ENCODE measurements at regions not wholly inside any gene's neighbourhood (a gene's known extent, or its start where the extent isn't known, plus 50 kb on each side); places are given as distances from the start of the nearest gene placed in this dataset.
"Not testable (repeated sequence)": the region's sequence is repeated elsewhere in the genome, so short reads cannot be mapped to it uniquely, and the experiment has no call there.

DNA sequence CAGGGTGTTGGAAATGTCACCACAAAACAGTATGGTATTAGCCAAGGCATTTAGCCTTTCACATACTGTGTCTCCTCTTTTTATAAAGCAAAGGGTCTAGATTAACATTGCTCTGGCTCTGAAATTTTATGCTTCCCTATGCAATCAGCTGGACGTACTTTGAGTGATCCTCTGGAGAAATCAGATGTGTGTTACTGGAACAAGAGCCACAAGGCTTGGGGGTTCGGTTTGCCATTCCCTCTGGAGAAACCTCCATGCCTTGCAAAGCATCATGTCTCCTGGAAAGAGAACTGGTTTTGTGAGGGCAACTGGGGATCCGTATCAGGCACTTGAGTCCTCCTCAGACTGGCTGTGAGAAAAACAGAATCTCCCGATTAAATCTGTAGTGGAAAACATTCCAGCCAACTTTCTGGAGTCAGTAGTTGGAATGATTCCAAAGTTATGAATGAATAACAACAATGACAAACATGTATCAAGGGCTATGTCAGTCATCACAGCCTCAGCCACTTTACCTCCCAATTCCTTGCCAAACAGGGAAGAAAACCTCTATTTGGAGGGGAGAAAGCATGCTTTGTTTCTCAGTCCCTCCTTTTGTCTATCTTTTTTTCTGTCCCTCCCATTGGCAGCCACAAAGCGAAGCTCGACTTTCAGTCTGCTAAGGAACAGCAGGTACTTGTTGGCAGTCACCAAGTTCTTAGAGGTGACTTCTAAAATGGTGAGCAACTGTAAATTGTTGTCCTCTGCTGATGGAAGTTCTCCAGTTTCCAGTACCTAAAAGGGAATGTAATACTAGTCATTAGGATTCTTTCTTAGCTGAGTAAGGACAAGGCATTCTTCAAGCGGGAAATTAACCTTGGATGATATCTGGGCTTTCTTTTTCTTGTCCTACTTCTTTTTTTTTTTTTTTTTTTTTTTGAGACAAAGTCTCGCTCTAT is 864.8 kb upstream of the AUTS2 start:
- no peak for DNase-seq

DNA sequence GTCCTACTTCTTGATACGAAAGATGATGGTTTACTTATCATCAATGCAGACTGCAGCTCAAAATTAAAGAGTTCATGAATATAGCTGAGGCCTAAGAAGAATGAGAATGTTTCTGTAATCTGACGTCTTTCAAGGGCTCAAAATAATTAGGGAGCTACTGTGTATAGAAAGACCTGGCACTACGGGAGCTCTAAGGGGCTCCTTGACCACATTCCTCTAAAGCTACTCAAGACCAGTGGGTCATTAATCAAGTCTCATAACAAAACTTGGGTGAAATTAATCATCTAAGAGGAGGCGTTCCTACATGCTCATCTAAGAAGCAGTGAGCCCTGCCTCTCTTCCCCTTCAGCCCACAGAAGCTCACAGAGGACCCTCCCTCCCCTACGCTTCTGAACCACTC is 863.8 kb upstream of the AUTS2 start:
- DNase-seq: no peak

DNA sequence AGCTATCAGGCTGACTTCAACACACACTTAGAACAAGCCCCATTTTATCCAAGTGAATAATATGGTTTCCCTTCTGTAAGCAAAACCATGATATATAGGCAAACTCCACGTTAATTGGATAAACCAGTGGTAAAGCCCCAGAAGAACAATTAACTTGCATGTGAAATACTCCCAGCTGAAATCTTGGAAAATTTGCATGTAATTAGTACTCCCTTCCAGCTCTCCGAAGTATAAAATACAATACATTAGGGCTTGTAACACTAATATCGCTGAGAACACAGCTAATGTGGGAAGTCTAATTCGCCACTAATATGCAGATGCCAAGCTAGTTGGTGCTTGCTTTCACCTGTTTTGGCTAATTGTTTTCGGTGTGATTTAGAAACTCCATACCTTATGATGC is 859.0 kb upstream of the AUTS2 start:
- DNase-seq: no peak

DNA sequence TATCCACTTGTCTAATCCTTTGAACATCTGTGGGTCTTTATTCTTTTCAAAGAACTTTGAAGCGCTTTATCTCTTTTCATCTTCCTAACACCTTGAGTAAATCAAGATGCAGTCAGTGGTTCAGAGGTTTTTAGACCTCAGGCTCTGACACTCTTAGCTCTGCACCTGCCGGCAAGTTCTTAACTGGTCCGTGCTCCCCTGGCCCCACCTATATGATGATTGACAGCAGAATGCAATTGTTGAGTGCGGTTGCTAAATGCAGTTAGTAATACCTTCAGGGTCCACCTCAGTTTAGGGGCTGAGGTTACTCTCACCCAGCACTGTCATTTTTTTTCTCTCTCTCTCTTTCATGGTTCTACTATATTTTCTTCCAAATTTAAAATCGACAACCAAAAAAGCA is 854.2 kb upstream of the AUTS2 start:
- no peak for DNase-seq

DNA sequence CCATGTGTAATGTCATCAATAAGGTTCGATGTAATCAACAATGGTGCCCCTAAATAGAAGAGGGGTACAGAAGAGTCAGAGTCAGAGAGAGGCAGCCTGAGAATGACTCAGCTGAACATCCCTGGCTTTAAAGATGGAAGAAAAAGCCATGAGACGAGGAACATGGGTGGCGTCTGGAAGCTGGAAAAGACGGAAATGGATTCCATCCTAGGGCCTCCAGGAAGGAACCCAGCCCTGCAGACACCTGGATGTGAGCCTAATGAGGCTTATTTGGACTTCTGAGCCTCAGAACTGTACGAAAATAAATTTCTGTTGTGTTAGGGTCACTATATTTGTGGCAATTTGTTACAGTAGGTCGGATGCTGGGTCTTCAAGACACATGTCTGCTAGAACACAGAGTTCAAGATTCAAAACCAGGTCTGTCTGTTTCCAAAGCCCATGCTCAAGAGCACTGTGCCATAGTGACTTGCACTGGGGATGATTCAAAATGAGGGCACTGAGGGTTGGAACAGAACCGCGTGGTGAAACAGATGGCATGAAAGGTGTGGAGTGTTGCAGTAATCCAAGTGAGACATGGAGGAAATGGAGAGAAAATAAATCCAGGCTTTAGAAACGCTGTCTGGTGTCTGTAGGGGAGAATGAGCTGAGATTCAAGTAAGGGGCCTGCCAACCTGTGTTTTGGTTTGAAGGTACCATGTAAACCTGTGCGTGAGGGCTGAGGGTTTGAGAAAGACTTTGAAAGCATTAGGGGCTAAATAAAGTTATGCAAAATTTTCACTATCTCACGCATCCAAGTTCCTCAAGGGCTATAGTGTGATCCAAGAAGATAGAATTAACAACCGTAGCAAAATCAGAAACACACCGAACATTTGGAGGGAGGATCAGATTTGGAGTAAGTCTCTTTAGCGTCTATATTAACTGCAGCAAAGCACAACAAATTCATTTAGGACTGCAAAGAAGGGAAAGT is 849.1 kb upstream of the AUTS2 start:
- no peak for DNase-seq

DNA sequence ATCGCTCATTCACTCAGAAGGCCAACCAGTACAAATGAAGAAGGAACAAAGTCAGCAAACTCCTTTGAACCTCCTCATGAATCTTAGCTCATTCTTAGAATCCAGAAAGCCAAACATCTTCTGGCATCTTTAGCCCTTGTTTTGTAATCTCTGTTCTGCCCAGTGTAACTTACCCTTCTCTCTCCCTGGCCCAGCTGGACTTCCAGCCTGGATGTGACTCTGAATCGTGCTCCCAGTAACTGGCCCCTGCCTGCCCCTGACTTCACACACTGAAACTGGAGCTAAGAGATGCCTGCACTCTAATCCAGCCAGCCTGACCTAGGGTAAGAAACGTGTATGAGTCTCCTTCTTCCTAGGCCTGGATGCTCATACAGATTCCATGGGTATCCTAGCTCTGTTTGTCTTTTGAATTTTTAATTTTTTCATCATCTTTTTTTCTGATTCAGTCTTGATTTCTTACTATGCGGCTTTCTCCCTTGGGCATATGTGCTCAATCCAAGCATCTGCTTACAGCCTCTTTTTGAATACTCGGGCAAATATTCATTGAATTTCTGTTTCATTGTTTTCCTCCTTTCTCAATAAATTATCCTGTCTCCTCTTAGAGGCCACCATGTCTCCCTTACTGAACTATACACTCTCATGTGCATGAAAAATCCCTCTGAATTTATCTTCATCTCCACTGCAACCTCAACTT is 845.6 kb upstream of the AUTS2 start:
- DNase-seq: no peak

DNA sequence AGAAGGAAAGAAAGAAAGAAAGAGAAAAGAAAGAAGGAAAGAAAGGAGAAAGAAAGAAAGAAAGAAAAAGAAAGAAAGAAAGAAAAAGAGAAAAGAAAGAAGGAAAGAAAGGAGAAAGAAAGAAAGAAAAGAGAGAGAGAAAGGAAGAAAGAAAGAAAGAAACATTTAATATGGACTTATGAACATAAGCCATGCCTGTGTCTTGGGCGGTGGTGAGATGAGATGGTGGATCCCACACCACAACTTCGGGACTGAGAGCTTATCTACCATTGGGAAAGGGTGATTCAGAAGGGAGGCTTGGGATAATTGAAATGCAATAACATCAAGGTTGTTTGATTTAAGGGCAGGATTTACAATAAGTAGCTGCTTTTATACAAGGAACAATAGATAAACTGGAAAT is 843.9 kb upstream of the AUTS2 start:
- DNase-seq: no peak

DNA sequence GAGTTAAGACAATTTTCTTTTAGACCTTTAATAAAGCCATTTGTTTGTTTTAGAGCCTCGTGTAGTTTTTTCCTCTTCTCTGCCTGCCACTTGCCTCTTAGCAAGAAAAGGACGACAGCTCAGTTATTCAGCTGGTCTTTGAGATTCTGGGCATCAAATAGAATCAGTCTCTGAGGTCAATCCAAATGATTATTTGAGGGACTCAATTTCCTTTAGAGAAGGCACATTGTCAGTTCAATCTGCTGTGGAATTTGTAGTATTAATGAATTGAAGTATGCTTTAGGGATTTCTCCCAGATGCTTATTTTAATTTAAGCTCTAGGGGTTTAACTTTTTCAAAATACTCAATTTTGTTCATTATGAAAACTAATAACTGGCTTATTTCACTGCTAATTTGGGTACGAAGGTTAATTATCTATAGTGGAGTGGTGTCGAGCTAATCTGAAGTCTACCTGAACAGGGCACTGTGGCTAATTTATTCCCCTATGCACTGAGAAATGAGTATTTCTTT is 841.2 kb upstream of the AUTS2 start:
- DNase-seq: no peak

DNA sequence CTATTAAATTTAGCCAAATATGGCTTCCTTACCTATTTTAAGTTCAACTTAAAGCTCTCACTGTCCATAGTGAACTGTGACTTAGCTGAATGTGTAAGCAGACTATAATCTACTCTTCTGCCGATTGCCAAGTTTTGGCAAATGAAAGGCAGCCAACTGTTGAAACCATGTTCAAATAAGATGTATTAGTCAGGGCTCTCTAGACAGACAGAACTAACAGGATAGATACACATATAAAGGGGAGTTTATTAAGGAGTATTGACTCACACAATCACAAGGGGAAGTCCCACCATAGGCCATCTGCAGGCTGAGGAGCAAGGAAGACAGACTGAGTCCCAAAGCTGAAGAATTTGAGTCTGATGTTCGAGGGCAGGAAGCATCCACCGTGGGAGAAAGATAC is 837.7 kb upstream of the AUTS2 start:
- no peak for DNase-seq

DNA sequence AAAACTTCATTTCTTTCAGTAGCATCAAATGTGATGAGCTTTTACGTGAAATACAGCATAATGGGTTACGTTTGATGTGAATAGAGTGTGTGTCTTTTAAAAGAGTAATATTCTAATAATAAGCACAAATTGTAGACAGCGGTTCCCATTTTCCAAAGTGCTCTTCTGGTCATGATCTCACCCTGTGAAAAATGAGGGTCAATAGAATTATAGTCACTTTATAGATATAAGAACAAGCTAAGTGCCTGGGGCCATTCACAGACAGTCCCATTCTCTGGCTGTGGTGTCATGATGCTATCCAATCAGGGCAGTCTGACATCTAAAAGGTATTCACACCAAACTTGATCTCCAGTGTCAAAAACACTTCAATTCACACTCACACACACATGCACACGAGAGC is 830.8 kb upstream of the AUTS2 start:
- DNase-seq: no peak

DNA sequence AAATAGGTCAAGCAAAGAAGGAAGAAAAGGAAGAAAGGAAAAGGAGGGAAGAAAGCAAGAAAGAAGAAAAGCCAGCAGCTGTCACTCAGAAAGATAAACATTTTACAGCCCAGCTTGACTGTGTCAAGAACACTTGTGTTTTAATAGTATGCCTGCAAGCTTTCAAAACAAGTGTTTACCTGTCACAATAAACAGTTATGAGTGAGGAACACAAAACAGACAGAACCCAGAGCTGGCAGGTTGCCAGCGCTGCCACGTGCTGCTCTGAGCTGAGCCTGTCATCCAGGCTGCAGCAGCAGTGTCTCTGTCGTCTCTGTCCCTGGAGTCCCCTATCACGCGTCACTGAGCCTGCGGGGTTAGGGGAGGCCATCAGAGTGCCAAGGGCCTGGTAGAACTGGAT is 827.6 kb upstream of the AUTS2 start:
- DNase-seq: no peak

DNA sequence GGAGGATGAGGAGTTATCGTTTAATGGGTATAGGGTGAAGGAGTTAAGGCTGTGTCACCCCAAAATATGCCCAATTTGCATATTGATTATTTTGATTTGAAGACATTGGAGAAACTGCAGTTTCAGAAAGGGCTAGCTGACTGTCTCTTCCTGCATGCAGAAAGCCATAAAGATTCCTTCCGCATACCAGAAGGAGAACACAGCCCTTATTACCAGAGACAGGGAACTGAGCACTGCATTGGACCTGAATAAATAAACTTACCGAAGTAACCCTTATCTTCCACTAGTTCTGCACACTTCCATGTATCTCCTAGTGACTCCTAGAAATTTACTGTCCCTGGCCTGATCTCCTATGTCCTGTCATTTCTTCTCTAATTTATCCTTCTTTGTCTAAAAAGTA is 821.9 kb upstream of the AUTS2 start:
- DNase-seq: no peak

DNA sequence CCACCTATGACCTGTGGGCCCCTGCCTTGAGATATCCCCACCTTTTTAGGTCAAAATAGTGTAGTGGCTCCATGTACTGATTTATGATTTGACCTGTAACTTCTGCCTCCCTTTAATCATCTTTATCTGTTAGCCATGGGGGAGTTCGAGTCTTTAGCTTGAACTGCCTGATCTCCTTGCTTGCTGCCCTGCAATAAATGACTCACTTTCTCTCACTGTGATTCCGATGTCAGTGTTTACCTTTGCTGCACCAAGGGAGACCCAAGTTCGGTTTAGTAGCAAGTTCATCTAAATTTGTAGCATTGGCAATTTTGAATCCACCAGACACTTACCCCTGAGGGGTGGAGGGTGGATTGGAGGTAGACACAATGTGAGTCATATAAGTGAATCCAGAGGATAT is 814.6 kb upstream of the AUTS2 start:
- DNase-seq: no peak

DNA sequence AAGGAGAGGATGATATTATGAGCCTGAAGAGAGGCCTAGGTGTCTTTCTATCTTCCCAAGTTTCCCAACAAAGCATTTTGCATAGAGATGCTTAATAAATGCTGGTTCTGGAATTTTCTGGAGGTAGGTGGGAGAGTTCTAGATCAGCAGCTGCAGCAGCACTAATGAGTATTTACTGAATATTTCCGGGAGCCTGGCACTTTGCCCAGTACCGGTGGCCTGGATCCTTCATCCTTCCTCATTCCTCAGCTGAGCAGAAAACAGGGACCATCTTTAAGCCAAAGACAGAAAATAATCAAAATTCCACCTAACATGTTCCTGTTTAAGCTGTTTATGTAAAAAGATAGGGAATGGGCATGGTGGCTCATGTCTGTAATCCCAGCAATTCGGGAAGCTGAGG is 813.2 kb upstream of the AUTS2 start:
- no peak for DNase-seq

DNA sequence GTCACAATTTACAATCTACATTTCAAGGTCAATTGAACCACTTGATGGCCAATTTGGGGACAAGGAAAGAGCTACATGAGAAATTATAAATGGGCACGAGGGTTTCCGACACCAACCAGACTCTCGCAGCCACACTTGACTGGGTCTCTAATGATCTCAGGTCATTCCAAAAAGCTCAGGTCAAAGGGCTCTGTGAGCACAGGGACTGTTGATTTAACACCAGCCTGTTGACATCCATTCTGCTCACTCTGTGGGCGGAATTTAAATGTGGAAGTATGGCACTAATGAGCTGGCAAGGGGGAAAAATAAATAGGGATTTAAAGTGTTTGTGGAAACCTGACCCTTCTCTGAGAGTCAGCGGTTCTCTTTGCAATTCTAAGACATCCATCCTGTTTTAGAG is 810.7 kb upstream of the AUTS2 start:
- no peak for DNase-seq

DNA sequence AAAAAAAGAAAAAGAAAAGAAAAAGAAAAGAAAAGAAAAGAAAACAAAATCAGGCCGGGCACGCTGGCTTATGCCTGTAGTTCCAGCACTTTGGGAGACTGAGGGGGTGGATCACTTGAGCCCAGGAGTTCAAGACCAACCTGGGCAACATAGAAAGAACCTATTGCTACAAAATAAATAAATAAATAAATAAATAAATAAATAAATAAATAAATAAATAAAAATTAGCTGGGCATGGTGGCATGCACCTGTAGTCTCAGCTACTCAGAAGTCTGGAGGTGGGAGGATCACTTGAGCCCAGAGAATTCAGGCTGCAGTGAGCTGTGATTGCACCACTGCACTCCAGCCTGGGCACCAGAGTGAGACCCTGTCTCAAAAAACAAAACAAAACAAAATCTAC is 809.7 kb upstream of the AUTS2 start:
- not testable (repeated sequence) for DNase-seq

DNA sequence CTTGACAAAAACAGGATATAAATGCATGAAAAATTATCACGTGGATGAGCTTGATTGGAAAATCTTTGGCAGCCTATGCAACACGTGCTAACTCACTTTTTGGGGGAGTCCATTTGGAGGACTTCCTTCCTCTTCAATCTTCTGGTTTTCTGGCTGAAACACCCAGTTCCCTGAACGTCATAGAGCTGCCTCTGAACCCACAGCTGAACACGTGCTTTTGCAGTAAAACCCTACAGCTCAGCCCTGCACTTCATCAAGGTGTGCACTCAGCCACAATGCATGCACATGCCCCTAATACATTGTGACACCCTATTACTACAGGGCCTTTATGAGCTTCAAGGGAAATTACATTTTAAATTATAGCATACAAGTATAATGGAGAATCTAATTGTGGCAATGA is 808.7 kb upstream of the AUTS2 start:
- DNase-seq: no peak

DNA sequence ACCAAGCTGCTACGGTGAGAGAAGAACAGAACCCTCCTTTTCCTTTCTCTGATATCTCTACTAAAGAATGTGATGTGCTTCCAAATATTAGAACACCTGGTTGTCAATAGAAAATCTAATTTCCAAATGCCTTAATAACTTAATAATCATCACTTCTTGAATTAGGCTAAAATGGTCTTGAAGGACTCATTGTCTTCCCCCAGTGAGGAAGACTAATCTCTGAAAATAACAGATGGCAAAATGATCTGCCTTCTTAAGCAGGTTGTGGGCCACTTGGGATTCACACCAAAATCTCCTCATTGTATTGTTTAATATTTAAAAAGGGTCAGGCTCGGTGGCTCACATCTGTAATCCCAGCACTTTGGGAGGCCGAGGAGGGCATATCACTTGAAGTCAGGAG is 805.9 kb upstream of the AUTS2 start:
- DNase-seq: no peak

DNA sequence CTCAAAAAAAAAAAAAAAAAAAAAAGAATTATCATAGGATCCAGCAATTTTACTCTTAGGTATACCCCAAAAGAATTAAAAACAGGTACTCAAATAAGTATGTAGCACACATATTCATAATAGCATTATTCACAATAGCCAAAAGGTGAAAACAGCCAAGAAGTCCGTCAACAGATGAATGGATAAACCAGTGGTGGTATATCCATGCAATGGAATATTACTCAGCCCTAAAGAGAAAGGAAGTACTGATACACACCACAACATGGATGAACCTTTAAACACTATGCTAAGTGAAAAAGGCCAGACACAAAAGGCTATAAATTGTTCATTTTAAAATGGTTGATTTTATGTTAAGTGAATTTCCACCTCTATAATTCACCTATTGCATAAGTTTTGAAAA is 804.8 kb upstream of the AUTS2 start:
- DNase-seq: no peak

DNA sequence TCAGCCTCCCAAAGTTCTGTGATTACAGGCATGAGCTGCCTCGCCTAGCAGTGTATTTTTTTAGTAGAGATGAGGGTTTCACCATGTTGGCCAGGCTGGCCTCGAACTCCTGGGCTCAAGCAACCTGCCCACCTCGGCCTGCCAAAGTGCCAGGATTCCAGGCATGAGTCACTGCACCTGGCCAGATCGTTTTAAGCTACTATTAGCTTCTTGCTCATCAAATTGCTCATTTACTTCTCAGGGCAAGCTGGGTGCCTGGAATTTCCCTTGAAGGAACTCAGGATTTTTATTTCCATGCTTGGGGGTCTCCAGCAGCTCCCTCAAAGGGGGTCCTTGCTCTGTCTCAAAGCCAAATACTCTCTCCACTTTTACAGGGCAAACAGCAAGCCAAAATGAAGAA is 798.0 kb upstream of the AUTS2 start:
- DNase-seq: no peak

DNA sequence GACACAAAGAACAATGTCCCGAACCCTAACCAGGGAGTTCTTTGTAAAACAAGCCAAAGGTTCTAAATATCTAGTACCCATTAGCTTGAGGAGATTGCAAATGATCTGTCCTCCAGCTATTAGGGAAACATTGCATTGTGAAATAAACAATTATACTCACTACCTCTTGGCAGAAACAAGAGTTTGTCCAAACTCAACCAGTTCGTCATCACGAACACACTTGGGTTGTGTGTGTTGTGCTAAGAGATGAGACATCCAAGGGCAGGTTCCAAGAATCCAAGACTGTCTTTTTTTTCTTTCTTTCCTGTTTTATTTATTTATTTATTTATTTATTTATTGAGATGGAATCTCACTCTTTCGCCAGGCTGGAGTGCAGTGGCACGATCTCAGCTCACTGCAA is 793.1 kb upstream of the AUTS2 start:
- no peak for DNase-seq

DNA sequence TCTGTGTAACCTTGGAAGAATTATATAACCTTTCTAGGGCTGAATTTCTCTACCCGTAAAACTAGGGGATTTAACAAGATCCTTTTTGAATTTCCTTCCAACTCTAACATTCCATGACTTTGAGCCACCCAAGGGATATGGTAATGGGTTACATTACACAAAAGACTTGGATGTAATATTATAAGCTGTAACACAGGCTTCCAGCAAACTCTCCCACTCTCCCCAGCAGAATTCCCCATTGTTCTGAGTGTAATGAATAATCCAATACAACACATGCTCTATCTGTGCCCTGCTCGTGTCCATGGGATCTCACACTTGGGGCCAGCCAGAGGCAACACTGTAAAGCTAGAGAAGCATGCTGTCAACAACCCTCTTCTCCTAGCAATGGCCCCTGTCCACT is 790.6 kb upstream of the AUTS2 start:
- DNase-seq: no peak

DNA sequence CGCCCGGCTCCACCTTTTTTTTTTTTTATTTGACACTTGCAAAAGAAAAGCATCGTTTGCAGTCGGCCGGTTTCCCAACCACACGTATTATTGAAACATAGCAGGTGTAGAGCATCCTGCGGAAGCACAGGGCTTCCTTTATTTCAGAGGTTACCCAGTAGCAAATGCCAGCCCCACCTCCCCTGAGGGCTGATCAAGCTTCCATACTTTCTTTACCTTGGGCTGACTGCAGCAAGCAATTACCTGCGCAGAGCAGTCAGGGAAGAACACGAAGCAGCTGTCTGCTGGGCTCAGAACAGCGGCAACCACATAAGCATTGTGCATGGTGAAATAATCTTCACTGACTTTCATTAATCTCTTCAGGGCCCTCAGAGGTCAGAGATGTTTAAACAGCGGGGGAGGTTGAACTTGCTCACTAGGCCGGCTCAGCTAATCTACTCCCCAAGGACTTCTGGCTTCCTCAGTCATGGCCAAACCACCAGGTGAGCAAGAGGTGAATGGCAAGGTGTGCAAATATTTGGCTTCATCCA is 784.7 kb upstream of the AUTS2 start:
- no peak for DNase-seq

Data from NCI-H1048 (cell line).